Gastroesophageal sphincter (tissue), 4 donors: ENCODE measurements at regions not wholly inside any gene's neighbourhood (a gene's known extent, or its start where the extent isn't known, plus 50 kb on each side); places are given as distances from the start of the nearest gene placed in this dataset.

Experiments
- ATAC-seq: fragments of 150-250 bp; one replicate; pipeline ENCODE4 v1.9.1; 2016; ENCODE audit warnings: mild to moderate bottlenecking, moderate library complexity
- H3K27ac ChIP-seq, 4 donors: fragments of 200-600 bp; sonication (generic) in 3 of 4; 1 replicate in 3 of 4; 2 replicates in 1 of 4; pipeline ENCODE4 v1.5.1; 2016 to 2019
- H3K27me3 ChIP-seq: fragments of 200-600 bp; sonication (generic); one replicate; pipeline ENCODE4 v1.5.1; 2019
- H3K36me3 ChIP-seq, 2 donors: fragments of 200-600 bp; sonication (generic); one replicate each; pipeline ENCODE4 v1.5.1; 2019; ENCODE audit warnings: control low read depth in 1 of 2
- H3K4me1 ChIP-seq, 3 donors: fragments of 200-600 bp; sonication (generic); 1 replicate in 2 of 3; 2 replicates in 1 of 3; pipeline ENCODE4 v1.5.1; 2016 to 2019; ENCODE audit warnings: control low read depth in 2 of 3
- H3K4me3 ChIP-seq, 2 donors: fragments of 200-600 bp; sonication (generic); one replicate each; pipeline ENCODE4 v1.5.1; 2019; ENCODE audit warnings: mild to moderate bottlenecking in 1 of 2, moderate library complexity in 1 of 2
- H3K9me3 ChIP-seq, 3 donors: fragments of 200-600 bp; sonication (generic); one replicate each; pipeline ENCODE4 v1.5.1; 2017 to 2019; ENCODE audit warnings: control low read depth in 2 of 3
- EP300 ChIP-seq: sonication (generic); formaldehyde crosslinking; IDR thresholded peaks from one replicate; pipeline ENCODE4 v1.6.1; 2017; ENCODE audit warnings: antibody characterized with exemption, mild to moderate bottlenecking
- POLR2A ChIP-seq, 2 donors: fragments of 450-650 bp; IDR thresholded peaks; one replicate each; pipeline ENCODE4 v1.6.1; 2017; ENCODE audit warnings: antibody characterized with exemption in 2 of 2, mild to moderate bottlenecking in 2 of 2, moderate library complexity in 1 of 2
- POLR2AphosphoS5 ChIP-seq: sonication (generic); formaldehyde crosslinking; IDR thresholded peaks from one replicate; pipeline ENCODE4 v1.6.1; 2017; ENCODE audit warnings: antibody characterized with exemption
- WGBS, 2 donors: methylation state at CpG; one replicate each; pipeline ENCODE4 v1.1.5; 2018; ENCODE audit warnings: low coverage in 1 of 2; 5-methylcytosine and 5-hydroxymethylcytosine counted together
- TF ChIP-seq, protein P1 (sequence below), 4 experiments: fragments of 200-600 bp in 2 of 4; fragments of 450-650 bp in 2 of 4; sonication (generic) in 1 of 4; IDR thresholded peaks; one replicate each; pipeline ENCODE4 v1.5.1; 2017 to 2019; ENCODE audit warnings: antibody characterized with exemption in 4 of 4, mild to moderate bottlenecking in 2 of 4, moderate library complexity in 2 of 4

DNA sequence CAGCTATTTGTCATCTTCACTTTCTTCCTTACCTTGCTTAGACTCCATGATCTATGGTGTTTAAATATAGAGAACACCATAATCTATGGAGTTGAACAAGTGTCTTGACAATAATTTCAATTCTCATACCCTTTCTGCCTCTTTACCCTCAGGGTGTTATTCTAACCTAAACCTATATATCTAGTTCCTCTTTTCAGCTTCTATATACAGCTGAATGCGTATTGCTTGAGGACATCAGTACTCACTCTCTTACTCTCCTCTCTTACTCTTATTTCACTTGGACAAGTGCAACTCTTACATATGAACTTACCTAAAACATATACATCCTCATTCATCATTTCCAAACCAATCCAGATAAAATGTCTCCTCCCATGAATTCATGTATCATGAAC is 187.1 kb downstream of the RAP2B start:
- Histone ChIP-seq H3K4me3 (no peak overlapping the region), H3K27ac (no peak overlapping the region), H3K4me1 (no peaks in the 10 kb centered on the region), H3K27me3 (no peaks in the 10 kb centered on the region), H3K36me3 (no peaks in the 10 kb centered on the region), H3K9me3 (peaks cover 0 to 15% (median 0%) of the 10 kb centered on the region in 3 donors)
- TF ChIP-seq, protein P1, sequence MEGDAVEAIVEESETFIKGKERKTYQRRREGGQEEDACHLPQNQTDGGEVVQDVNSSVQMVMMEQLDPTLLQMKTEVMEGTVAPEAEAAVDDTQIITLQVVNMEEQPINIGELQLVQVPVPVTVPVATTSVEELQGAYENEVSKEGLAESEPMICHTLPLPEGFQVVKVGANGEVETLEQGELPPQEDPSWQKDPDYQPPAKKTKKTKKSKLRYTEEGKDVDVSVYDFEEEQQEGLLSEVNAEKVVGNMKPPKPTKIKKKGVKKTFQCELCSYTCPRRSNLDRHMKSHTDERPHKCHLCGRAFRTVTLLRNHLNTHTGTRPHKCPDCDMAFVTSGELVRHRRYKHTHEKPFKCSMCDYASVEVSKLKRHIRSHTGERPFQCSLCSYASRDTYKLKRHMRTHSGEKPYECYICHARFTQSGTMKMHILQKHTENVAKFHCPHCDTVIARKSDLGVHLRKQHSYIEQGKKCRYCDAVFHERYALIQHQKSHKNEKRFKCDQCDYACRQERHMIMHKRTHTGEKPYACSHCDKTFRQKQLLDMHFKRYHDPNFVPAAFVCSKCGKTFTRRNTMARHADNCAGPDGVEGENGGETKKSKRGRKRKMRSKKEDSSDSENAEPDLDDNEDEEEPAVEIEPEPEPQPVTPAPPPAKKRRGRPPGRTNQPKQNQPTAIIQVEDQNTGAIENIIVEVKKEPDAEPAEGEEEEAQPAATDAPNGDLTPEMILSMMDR (IDR thresholded peaks at IDR 0.05): no peak
- no peak for TF ChIP-seq EP300
- TF ChIP-seq POLR2A (IDR thresholded peaks at IDR 0.05): no peak
- no peak for TF ChIP-seq POLR2AphosphoS5
- 94 to 100% methylated on average over 1 of the region's 1 CpG for WGBS, 2 donors
- ATAC-seq: no peak

- Histone ChIP-seq H3K27me3 (no peaks in the 10 kb centered on the region), H3K4me1 (no peaks in the 10 kb centered on the region), H3K9me3 (peaks cover 0 to 15% (median 0%) of the 10 kb centered on the region in 3 donors), H3K36me3 (no peaks in the 10 kb centered on the region), H3K27ac (no peak overlapping the region), H3K4me3 (no peak overlapping the region)
- TF ChIP-seq EP300 (no peak), POLR2A (IDR thresholded peaks at IDR 0.05) (no peak), POLR2AphosphoS5 (no peak)
- TF ChIP-seq, protein P1 (IDR thresholded peaks at IDR 0.05): no peak
- 89 to 100% methylated on average over 2 of the region's 2 CpGs for WGBS, 2 donors
- no peak for ATAC-seq
These were observed 188.4 kb downstream of the RAP2B start for GRCh38 chr3:153350420-153350819.

GRCh38 chr3:153354641-153355040 is 192.6 kb downstream of the RAP2B start:
- H3K27ac ChIP-seq: no peak overlapping the region
- no peaks in the 10 kb centered on the region for H3K27me3 ChIP-seq
- no peak for ATAC-seq
- no peaks in the 10 kb centered on the region for H3K4me1 ChIP-seq
- H3K36me3 ChIP-seq: no peaks in the 10 kb centered on the region
- peaks cover 0 to 5% (median 0%) of the 10 kb centered on the region in 3 donors for H3K9me3 ChIP-seq
- TF ChIP-seq POLR2AphosphoS5 (no peak), POLR2A (IDR thresholded peaks at IDR 0.05) (no peak)
- TF ChIP-seq, protein P1 (IDR thresholded peaks at IDR 0.05): no peak
- 63 to 83% methylated on average over 1 of the region's 1 CpG for WGBS, 2 donors
- no peak overlapping the region for H3K4me3 ChIP-seq

GRCh38 chr3:153355559-153355958 is 193.5 kb downstream of the RAP2B start:
- TF ChIP-seq EP300 (no peak), POLR2A (IDR thresholded peaks at IDR 0.05) (no peak), POLR2AphosphoS5 (no peak)
- TF ChIP-seq, protein P1 (IDR thresholded peaks at IDR 0.05): no peak
- no peak for ATAC-seq
- Histone ChIP-seq H3K27ac (no peak overlapping the region), H3K36me3 (no peaks in the 10 kb centered on the region), H3K4me3 (no peak overlapping the region), H3K27me3 (no peaks in the 10 kb centered on the region), H3K4me1 (no peaks in the 10 kb centered on the region), H3K9me3 (peaks cover 0 to 5% (median 0%) of the 10 kb centered on the region in 3 donors)
- no CpG with 5 or more reads among the region's 1 CpG for WGBS, 2 donors

DNA sequence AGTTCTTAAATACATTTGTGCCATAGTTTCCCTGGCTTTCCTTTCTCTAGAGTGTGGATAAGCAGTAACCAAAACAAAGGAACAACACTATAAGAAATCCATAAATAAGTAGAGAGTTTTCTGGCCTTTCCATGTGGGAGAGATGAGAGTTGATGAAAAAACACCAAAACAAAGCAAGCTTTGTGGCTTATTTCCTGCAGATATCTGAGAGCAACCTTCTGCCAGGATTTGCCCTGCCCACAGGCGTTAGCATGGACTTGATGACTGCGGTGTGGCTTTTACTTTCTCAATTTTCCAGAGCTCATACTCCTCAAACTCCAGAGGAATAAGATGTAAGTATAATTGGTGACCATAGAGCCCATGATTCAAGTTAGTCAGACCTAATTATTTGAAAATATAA is 194.9 kb downstream of the RAP2B start:
- no peaks in the 10 kb centered on the region for H3K36me3 ChIP-seq
- TF ChIP-seq EP300 (no peak), POLR2A (IDR thresholded peaks at IDR 0.05) (no peak), POLR2AphosphoS5 (no peak)
- TF ChIP-seq, protein P1 (IDR thresholded peaks at IDR 0.05): no peak
- H3K27me3 ChIP-seq: no peaks in the 10 kb centered on the region
- 33 to 56% methylated on average over 2 of the region's 2 CpGs for WGBS, 2 donors
- no peak for ATAC-seq
- no peak overlapping the region for H3K4me3 ChIP-seq
- H3K27ac ChIP-seq: no peak overlapping the region
- no peaks in the 10 kb centered on the region for H3K9me3 ChIP-seq
- no peaks in the 10 kb centered on the region for H3K4me1 ChIP-seq
